H1 (cell line): ENCODE measurements at regions not wholly inside any gene's neighbourhood (a gene's known extent, or its start where the extent isn't known, plus 50 kb on each side); places are given as distances from the start of the nearest gene placed in this dataset.

Source experiments
- CTCF ChIA-PET: fragments of 300-600 bp; sonication (Branson Sonifier 250); formaldehyde crosslinking; loops from one replicate; lab custom pipeline; 2021; ENCODE audit not compliant: partially characterized antibody; lab: Charles Lee
- POLR2A ChIA-PET: fragments of 300-600 bp; sonication (Branson Sonifier 250); formaldehyde crosslinking; loops from one replicate; lab custom pipeline; 2021; ENCODE audit warnings: inconsistent platforms; ENCODE audit not compliant: partially characterized antibody; lab: Charles Lee
- DNase-seq, 2 experiments: peaks; one replicate each; pipeline versions ENCODE4 v3.0.0 to v3.0.0-alpha.2; 2010 to 2022; ENCODE audit warnings: low spot score in 2 of 2, low read depth in 1 of 2, mixed read lengths in 1 of 2
- FAIRE-seq: peaks from 2 replicates; lab custom pipeline; 2011; peaks lifted over from hg19 to GRCh38; lab: Jason Lieb, UNC
- H2AFZ ChIP-seq: 2 replicates; pipeline ENCODE4 v1.8.1; 2012; ENCODE audit warnings: low read length, inconsistent platforms
- H2AK5ac ChIP-seq: 2 replicates; pipeline ENCODE4 v1.6.1; 2013; ENCODE audit warnings: low read depth, low read length
- H2BK120ac ChIP-seq: replicated peaks from 2 replicates; pipeline ENCODE3; 2013; ENCODE audit warnings: low read depth, low read length, inconsistent platforms
- H2BK12ac ChIP-seq: 2 replicates; pipeline ENCODE4 v1.6.1; 2013; ENCODE audit warnings: low read depth, low read length
- H2BK15ac ChIP-seq: 2 replicates; pipeline ENCODE4 v1.6.1; 2013; ENCODE audit warnings: low read length
- H2BK20ac ChIP-seq: 2 replicates; pipeline ENCODE4 v1.6.1; 2013; ENCODE audit warnings: low read length
- H2BK5ac ChIP-seq: 2 replicates; pipeline ENCODE4 v1.6.1; 2013; ENCODE audit warnings: low read depth, low read length
- H3K14ac ChIP-seq: 2 replicates; pipeline ENCODE4 v1.6.1; 2013; ENCODE audit warnings: inconsistent platforms; ENCODE audit not compliant: insufficient read length
- H3K18ac ChIP-seq: 2 replicates; pipeline ENCODE4 v1.6.1; 2013; ENCODE audit warnings: low read length; ENCODE audit errors: extremely low read depth
- H3K23ac ChIP-seq: 2 replicates; pipeline ENCODE4 v1.6.1; 2013; ENCODE audit warnings: inconsistent platforms; ENCODE audit not compliant: insufficient read length
- H3K23me2 ChIP-seq: 2 replicates; pipeline ENCODE4 v1.6.1; 2013; ENCODE audit warnings: low read depth, low read length
- H3K27ac ChIP-seq: 2 replicates; pipeline ENCODE4 v1.6.1; 2011; ENCODE audit warnings: low read depth, low read length, inconsistent platforms
- H3K27me3 ChIP-seq, 4 experiments: replicated peaks in 1 of 4; 1 replicate in 1 of 4; 2 replicates in 3 of 4; pipeline versions ENCODE4 v1.6.1 to v1.8.1; 2011 to 2013; ENCODE audit warnings: low read length in 3 of 4, mild to moderate bottlenecking in 3 of 4, inconsistent platforms in 2 of 4, mixed read lengths in 2 of 4, moderate library complexity in 1 of 4; ENCODE audit not compliant: control insufficient read depth in 3 of 4, insufficient read depth in 3 of 4; ENCODE audit errors: extremely low read depth in 1 of 4
- H3K36me3 ChIP-seq, 4 experiments: 2 replicates each; pipeline versions ENCODE4 v1.6.1 to v1.8.1; 2011 to 2013; ENCODE audit warnings: mild to moderate bottlenecking in 4 of 4, low read length in 3 of 4, moderate library complexity in 2 of 4, control low read depth in 1 of 4, inconsistent platforms in 1 of 4; ENCODE audit not compliant: insufficient read depth in 4 of 4, control insufficient read depth in 2 of 4
- H3K4ac ChIP-seq: replicated peaks from 2 replicates; pipeline ENCODE3; 2013; ENCODE audit warnings: low read length, low read depth, mixed read lengths, inconsistent platforms; ENCODE audit not compliant: insufficient read length
- H3K4me1 ChIP-seq, 4 experiments: replicated peaks in 1 of 4; 1 replicate in 1 of 4; 2 replicates in 3 of 4; pipeline versions ENCODE4 v1.6.1 to v1.8.1; 2011 to 2013; ENCODE audit warnings: low read length in 3 of 4, inconsistent platforms in 2 of 4, mixed read lengths in 1 of 4; ENCODE audit not compliant: insufficient read depth in 4 of 4, control insufficient read depth in 3 of 4
- H3K4me2 ChIP-seq, 2 experiments: 2 replicates each; pipeline versions ENCODE4 v1.6.1 to v1.8.1; 2011 to 2013; ENCODE audit warnings: low read depth in 2 of 2, low read length in 2 of 2, control low read depth in 1 of 2, inconsistent platforms in 1 of 2, mild to moderate bottlenecking in 1 of 2; ENCODE audit not compliant: insufficient read depth in 1 of 2
- H3K4me3 ChIP-seq, 4 experiments: fragments of 200-600, 300-600 bp in 1 of 4; sonication (generic), shearing (Covaris generic), sonication (Bioruptor Twin) in 1 of 4; 2 replicates each; pipeline versions ENCODE4 v1.5.1 to v1.8.1; 2011 to 2016; ENCODE audit warnings: low read length in 4 of 4, low read depth in 3 of 4, control low read depth in 2 of 4, inconsistent platforms in 2 of 4, mild to moderate bottlenecking in 2 of 4, mixed read lengths in 1 of 4, moderate library complexity in 1 of 4; ENCODE audit not compliant: insufficient read depth in 2 of 4; ENCODE audit errors: extremely low read depth in 1 of 4
- H3K56ac ChIP-seq: replicated peaks from 2 replicates; pipeline ENCODE3; 2013; ENCODE audit warnings: low read depth, mild to moderate bottlenecking, mixed read lengths, low read length, inconsistent platforms; ENCODE audit not compliant: insufficient read length
- H3K79me1 ChIP-seq: 2 replicates; pipeline ENCODE4 v1.6.1; 2013; ENCODE audit warnings: low read depth, low read length, control low read depth
- H3K79me2 ChIP-seq, 2 experiments: 2 replicates each; pipeline versions ENCODE4 v1.6.1 to v1.8.1; 2012 to 2013; ENCODE audit warnings: low read length in 2 of 2, mild to moderate bottlenecking in 2 of 2, inconsistent platforms in 1 of 2; ENCODE audit not compliant: insufficient read depth in 2 of 2, control insufficient read depth in 1 of 2
- H3K9ac ChIP-seq, 4 experiments: replicated peaks in 1 of 4; 1 replicate in 1 of 4; 2 replicates in 3 of 4; pipeline versions ENCODE4 v1.6.1 to v1.8.1; 2011 to 2013; ENCODE audit warnings: low read depth in 3 of 4, low read length in 3 of 4, control low read depth in 2 of 4, mild to moderate bottlenecking in 2 of 4, moderate library complexity in 2 of 4, inconsistent platforms in 1 of 4; ENCODE audit errors: extremely low read depth in 1 of 4
- H3K9me3 ChIP-seq, 2 experiments: 2 replicates each; pipeline versions ENCODE4 v1.6.1 to v1.8.1; 2012 to 2013; ENCODE audit warnings: mild to moderate bottlenecking in 2 of 2, moderate library complexity in 2 of 2, control low read depth in 1 of 2, inconsistent platforms in 1 of 2, low read depth in 1 of 2, low read length in 1 of 2, mixed read lengths in 1 of 2; ENCODE audit not compliant: insufficient read depth in 2 of 2
- H4K20me1 ChIP-seq, 2 experiments: replicated peaks in 1 of 2; 2 replicates each; pipeline versions ENCODE3 to v1.8.1; 2011 to 2013; ENCODE audit warnings: inconsistent platforms in 2 of 2, low read length in 2 of 2, mild to moderate bottlenecking in 1 of 2; ENCODE audit not compliant: insufficient read depth in 2 of 2, control insufficient read depth in 1 of 2
- H4K5ac ChIP-seq: 2 replicates; pipeline ENCODE4 v1.6.1; 2013; ENCODE audit warnings: low read length, low read depth, mixed read lengths, inconsistent platforms; ENCODE audit not compliant: insufficient read length
- H4K8ac ChIP-seq: 2 replicates; pipeline ENCODE4 v1.8.0; 2013; ENCODE audit warnings: mild to moderate bottlenecking, moderate library complexity, low read length, inconsistent platforms; ENCODE audit not compliant: insufficient read depth; ENCODE audit errors: extremely low read depth
- H4K91ac ChIP-seq: replicated peaks from 2 replicates; pipeline ENCODE3; 2013; ENCODE audit warnings: low read length, mixed read lengths, inconsistent platforms; ENCODE audit not compliant: insufficient read length
- BACH1 ChIP-seq: IDR thresholded peaks from 2 replicates; pipeline ENCODE4 v1.6.1; 2012; ENCODE audit warnings: low read length, improper control_type of control experiment
- CHD1 ChIP-seq: IDR thresholded peaks from 2 replicates; pipeline ENCODE4 v1.6.1; 2012; ENCODE audit warnings: low read depth, low read length, improper control_type of control experiment
- CTBP2 ChIP-seq: IDR thresholded peaks from 2 replicates; pipeline ENCODE4 v1.7.0; 2011; ENCODE audit warnings: borderline replicate concordance, mild to moderate bottlenecking, moderate library complexity, mixed read lengths, low read length; ENCODE audit not compliant: insufficient read depth, insufficient read length
- EZH2 ChIP-seq: fragments of 200-600 bp; sonication (generic); IDR thresholded peaks from 2 replicates; pipeline ENCODE4 v1.7.1; 2012; ENCODE audit warnings: low read depth, mild to moderate bottlenecking, moderate library complexity, low read length, inconsistent platforms; ENCODE audit not compliant: severe bottlenecking
- JUND ChIP-seq: IDR thresholded peaks from 2 replicates; pipeline ENCODE4 v1.6.1; 2011; ENCODE audit warnings: mild to moderate bottlenecking, improper control_type of control experiment, low read length
- KDM1A ChIP-seq: fragments of 200-600, 300-600 bp; sonication (generic); IDR thresholded peaks from 2 replicates; pipeline ENCODE4 v1.7.1; 2016; ENCODE audit warnings: mild to moderate bottlenecking, low read length, borderline replicate concordance
- POLR2AphosphoS5 ChIP-seq: IDR thresholded peaks from 2 replicates; pipeline ENCODE4 v1.6.1; 2011; ENCODE audit warnings: low read depth, low read length
- RFX5 ChIP-seq: IDR thresholded peaks from 2 replicates; pipeline ENCODE4 v1.6.1; 2011; ENCODE audit warnings: low read depth, low read length, improper control_type of control experiment, borderline replicate concordance
- SRF ChIP-seq: IDR thresholded peaks from 2 replicates; pipeline ENCODE4 v1.6.1; 2011; ENCODE audit warnings: mild to moderate bottlenecking, low read depth, low read length, moderate library complexity
- YY1 ChIP-seq: IDR thresholded peaks from 2 replicates; pipeline ENCODE4 v1.6.1; 2011; ENCODE audit warnings: low read depth, mild to moderate bottlenecking, low read length
- WGBS, 2 experiments: shearing (Covaris generic) in 1 of 2; methylation state at CpG; one replicate each; pipeline versions ENCODE4 v1.1.6 to v1.1.7; 2013 to 2015; ENCODE audit warnings: low lambda C conversion rate in 2 of 2, mixed read lengths in 2 of 2, inconsistent platforms in 1 of 2, low coverage in 1 of 2, missing lambda C conversion rate in 1 of 2; ENCODE audit not compliant: insufficient replicate concordance in 2 of 2, insufficient coverage in 1 of 2, insufficient read length in 1 of 2; ENCODE audit errors: extremely low coverage in 1 of 2, missing lambda C conversion rate in 1 of 2; 5-methylcytosine and 5-hydroxymethylcytosine counted together
- TF ChIP-seq, protein P1 (sequence below): IDR thresholded peaks from 2 replicates; pipeline ENCODE4 v1.6.1; 2011; ENCODE audit warnings: low read depth, mild to moderate bottlenecking, low read length; ENCODE audit not compliant: insufficient read depth

- ChIA-PET CTCF (interaction anchor here (0.8 to 1.6 kb wide), 6 partner anchors 15 to 130 kb away, joined by 3 to 6 read pairs (median 3); no protein-coding TSS in a partner anchor), POLR2A (interaction anchor here (0.7 kb wide), 1 partner anchor 10 kb away, joined by 3 read pairs; no protein-coding TSS in a partner anchor)
- Histone ChIP-seq H3K27ac (no peak overlapping the region), H3K56ac (no peak overlapping the region), H3K4me2 (no peak overlapping the region), H2BK20ac (no peak overlapping the region), H3K9me3 (no peaks in the 10 kb centered on the region), H3K4ac (no peak overlapping the region), H2BK12ac (no peak overlapping the region), H3K79me2 (no peaks in the 10 kb centered on the region), H2AK5ac (no peak overlapping the region), H2BK120ac (no peak overlapping the region), H3K79me1 (no peaks in the 10 kb centered on the region), H3K36me3 (no peaks in the 10 kb centered on the region), H3K27me3 (no peaks in the 10 kb centered on the region), H4K5ac (no peak overlapping the region), H4K20me1 (no peaks in the 10 kb centered on the region), H2AFZ (no peak overlapping the region), H2BK5ac (no peak overlapping the region), H3K23ac (no peak overlapping the region), H4K8ac (no peak overlapping the region), H4K91ac (no peak overlapping the region), H3K23me2 (no peaks in the 10 kb centered on the region), H2BK15ac (no peak overlapping the region), H3K18ac (no peak overlapping the region), H3K4me3 (no peak overlapping the region), H3K14ac (no peak overlapping the region), H3K9ac (no peak overlapping the region), H3K4me1 (no peaks in the 10 kb centered on the region)
- no peak for FAIRE-seq
- 88% methylated on average over 7 of the region's 7 CpGs; no CpG with 5 or more reads in 1 of the 2 experiments for WGBS, 2 experiments
- no peak for DNase-seq
- no peak for TF ChIP-seq POLR2AphosphoS5
- no peak for TF ChIP-seq BACH1
- no peak for TF ChIP-seq CTBP2
- TF ChIP-seq YY1: no peak
- no peak for TF ChIP-seq RFX5
- no peak for TF ChIP-seq JUND
- no peak for TF ChIP-seq KDM1A
- TF ChIP-seq, protein P1, sequence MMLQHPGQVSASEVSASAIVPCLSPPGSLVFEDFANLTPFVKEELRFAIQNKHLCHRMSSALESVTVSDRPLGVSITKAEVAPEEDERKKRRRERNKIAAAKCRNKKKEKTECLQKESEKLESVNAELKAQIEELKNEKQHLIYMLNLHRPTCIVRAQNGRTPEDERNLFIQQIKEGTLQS: no peak
- TF ChIP-seq CHD1: no peak
- no peak for TF ChIP-seq SRF
- no peak for TF ChIP-seq EZH2
Observed at GRCh38 chr14:65847075-65847847, 434.7 kb downstream of the FUT8 start.
